ENCODE measurements at regions not wholly inside any gene's neighbourhood (a gene's known extent, or its start where the extent isn't known, plus 50 kb on each side); places are given as distances from the start of the nearest gene placed in this dataset.

DNA sequence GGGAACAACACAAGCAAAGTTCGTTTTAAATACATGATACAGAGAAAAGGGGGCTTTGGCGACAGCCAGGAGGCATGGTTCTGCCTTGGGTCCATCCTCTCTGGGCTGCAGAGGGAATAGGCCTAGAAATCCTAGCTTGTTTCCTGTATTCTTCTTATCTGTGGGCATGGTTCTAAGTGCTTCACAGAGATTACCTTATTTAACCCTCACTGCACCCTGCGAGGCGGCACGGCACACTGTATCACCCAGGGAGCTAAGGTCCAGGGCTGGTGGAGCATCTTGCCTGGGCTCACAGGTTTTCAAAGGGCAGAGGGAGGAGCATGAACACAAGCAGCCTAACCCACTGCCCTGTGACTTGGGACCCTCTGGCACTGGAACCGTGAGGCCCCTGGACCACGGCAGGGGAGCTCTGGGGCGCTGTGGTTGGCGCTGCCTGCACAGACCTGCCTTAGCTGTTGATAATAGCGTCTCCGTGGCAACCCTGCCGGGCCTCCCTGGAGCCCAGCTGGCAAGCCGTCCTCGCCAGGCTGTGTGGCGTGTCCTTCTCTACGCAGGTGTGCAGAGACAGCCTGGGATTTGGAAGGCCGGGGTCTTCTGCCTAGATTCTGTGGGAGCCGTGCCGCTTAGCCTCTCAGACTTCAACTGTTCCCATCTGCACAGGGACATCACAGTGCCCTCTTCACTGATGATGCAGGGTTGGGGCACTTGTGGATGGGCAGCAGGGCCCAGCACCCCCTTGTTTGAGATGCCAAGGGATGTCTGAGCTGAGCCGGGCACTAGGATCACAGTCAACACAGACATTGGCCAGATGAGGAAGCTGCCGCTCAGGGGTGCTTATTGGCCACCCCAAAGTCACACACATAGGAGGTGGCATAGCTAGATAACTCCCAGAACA, 154.6 kb upstream of the TLE3 start:
- intact Hi-C loops (cut with micrococcal nuclease) = no loop called here
- no peak overlapping the region for H2AFZ ChIP-seq (ENCODE audit: low read depth, low read length, poor library complexity, severe bottlenecking)
- ATAC-seq (no peak), DNase-seq (ENCODE audit: low read depth, low spot score) (no peak)
- H3K4me2 ChIP-seq (ENCODE audit: low read length) = no peak overlapping the region
- ChIA-PET CTCF (no interaction called here), POLR2A (no interaction called here), RAD21 (ENCODE audit: low non-redundant PET in 1 of 2, low total read pairs in 2 of 2, uncharacterized antibody in 2 of 2, unreplicated experiment in 2 of 2) (no interaction called here)
- H3K4me1 ChIP-seq (ENCODE audit: control insufficient read depth in 1 of 2, insufficient read depth in 2 of 2, low read length in 2 of 2) = peaks cover 10 to 16% of the 10 kb centered on the region in 2 experiments; a peak in 3 of 4 replicates
- no peaks in the 10 kb centered on the region for H3K36me3 ChIP-seq (ENCODE audit: control insufficient read depth in 1 of 2, insufficient read depth in 2 of 2, low read length in 2 of 2)
- H3K9ac ChIP-seq (ENCODE audit: low read length) = no peak overlapping the region
- H3K27me3 ChIP-seq (ENCODE audit: insufficient read depth, low read length) = no peaks in the 10 kb centered on the region
- H3K9me2 ChIP-seq (ENCODE audit: insufficient read depth) = no peaks in the 10 kb centered on the region
- TF ChIP-seq YY1 (IDR thresholded peaks at IDR 0.05; ENCODE audit: extremely low read depth, insufficient replicate concordance, low read depth, low read length) (no peak), EGR1 (IDR thresholded peaks at IDR 0.05; ENCODE audit: low read depth) (no peak), ZBTB33 (IDR thresholded peaks at IDR 0.05; ENCODE audit: extremely low read depth, insufficient replicate concordance, low read length) (no peak), ELF1 (IDR thresholded peaks at IDR 0.05; ENCODE audit: borderline replicate concordance, low read depth) (no peak), MAX (IDR thresholded peaks at IDR 0.05) (no peak), ZNF274 (IDR thresholded peaks at IDR 0.05; ENCODE audit: low read depth, low read length) (no peak), SP1 (IDR thresholded peaks at IDR 0.05; ENCODE audit: low read depth) (no peak), REST (IDR thresholded peaks at IDR 0.05; ENCODE audit: low read depth) (no peak), CTCF (IDR thresholded peaks at IDR 0.05 in 2 of 3, conservative IDR thresholded peaks at IDR 0.05 in 1 of 3; ENCODE audit: borderline replicate concordance in 1 of 3, insufficient read depth in 1 of 3, low read depth in 2 of 3, low read length in 2 of 3) (no peak), SRF (IDR thresholded peaks at IDR 0.05; ENCODE audit: low read depth) (no peak), FOSL1 (IDR thresholded peaks at IDR 0.05; ENCODE audit: low read depth) (no peak), CEBPB (IDR thresholded peaks at IDR 0.05; ENCODE audit: low read depth) (no peak), TCF7L2 (IDR thresholded peaks at IDR 0.05; ENCODE audit: borderline replicate concordance, extremely low read depth, insufficient read depth, insufficient read length) (no peak)
- BruUV-seq (replicated peaks) = no TSS peak
- no peak overlapping the region for H3K4me3 ChIP-seq (replicated peaks in 1 of 2; ENCODE audit: low read depth in 1 of 2, low read length in 2 of 2)
- H3K9me3 ChIP-seq (ENCODE audit: control insufficient read depth in 1 of 2, insufficient read depth in 1 of 2, low read depth in 1 of 2, low read length in 2 of 2) = no peaks in the 10 kb centered on the region
- no peak overlapping the region for H3K27ac ChIP-seq (ENCODE audit: low read depth, low read length)
- no peaks in the 10 kb centered on the region for H4K20me1 ChIP-seq (ENCODE audit: insufficient read depth)
- no peaks in the 10 kb centered on the region for H3K79me2 ChIP-seq (ENCODE audit: insufficient read depth, low read length)
